ENCODE measurements at regions not wholly inside any gene's neighbourhood (a gene's known extent, or its start where the extent isn't known, plus 50 kb on each side); places are given as distances from the start of the nearest gene placed in this dataset.

- Histone ChIP-seq H3K36me3 (ENCODE audit: insufficient read depth, low read length) (no peaks in the 10 kb centered on the region), H3K9me3 (ENCODE audit: low read length) (no peaks in the 10 kb centered on the region), H2AFZ (ENCODE audit: low read depth, low read length) (no peak overlapping the region), H3F3A (ENCODE audit: insufficient read depth, low read length, poor library complexity, severe bottlenecking) (no peaks in the 10 kb centered on the region), H3K27ac (ENCODE audit: low read length) (no peak overlapping the region), H3K4me3 (ENCODE audit: low read length) (no peak overlapping the region), H3K4me2 (ENCODE audit: low read length) (no peak overlapping the region), H4K20me1 (ENCODE audit: insufficient read depth) (no peaks in the 10 kb centered on the region), H3K27me3 (ENCODE audit: insufficient read depth, low read depth, low read length) (no peaks in the 10 kb centered on the region), H3K9me2 (ENCODE audit: insufficient read depth, low read length) (no peaks in the 10 kb centered on the region), H3K9ac (ENCODE audit: low read length) (no peak overlapping the region), H3K79me2 (replicated peaks; ENCODE audit: insufficient read depth, low read length) (no peaks in the 10 kb centered on the region)
- TF ChIP-seq EZH2 (IDR thresholded peaks at IDR 0.05; ENCODE audit: borderline replicate concordance, insufficient read depth, low read length, poor library complexity, severe bottlenecking): no peak
- TF ChIP-seq TAF1 (IDR thresholded peaks at IDR 0.05; ENCODE audit: low read depth): no peak
- TF ChIP-seq EP300 (conservative IDR thresholded peaks at IDR 0.05; ENCODE audit: poor library complexity, severe bottlenecking): no peak
- TF ChIP-seq SMC3 (conservative IDR thresholded peaks at IDR 0.05; ENCODE audit: poor library complexity): peak; percentile 86
- no peak for TF ChIP-seq REST (IDR thresholded peaks at IDR 0.05; ENCODE audit: borderline replicate concordance)
- peak; percentile 90 for TF ChIP-seq CTCF (IDR thresholded peaks at IDR 0.05; ENCODE audit: poor library complexity, severe bottlenecking)
- peak; percentile 80 for TF ChIP-seq RAD21 (conservative IDR thresholded peaks at IDR 0.05)
- TF ChIP-seq MXI1 (conservative IDR thresholded peaks at IDR 0.05; ENCODE audit: poor library complexity, severe bottlenecking): no peak
- no peak for TF ChIP-seq POLR2AphosphoS5 (IDR thresholded peaks at IDR 0.05)
Measured at GRCh38 chr15:38690719-38691332, 126.2 kb upstream of the RASGRP1 start.

GRCh38 chr15:38691377-38691776 is 126.8 kb upstream of the RASGRP1 start:
- Histone ChIP-seq H3K36me3 (ENCODE audit: insufficient read depth, low read length) (no peaks in the 10 kb centered on the region), H3K9ac (ENCODE audit: low read length) (no peak overlapping the region), H3K27me3 (ENCODE audit: insufficient read depth, low read depth, low read length) (no peaks in the 10 kb centered on the region), H3K4me2 (ENCODE audit: low read length) (no peak overlapping the region), H3K9me2 (ENCODE audit: insufficient read depth, low read length) (no peaks in the 10 kb centered on the region), H3K4me3 (ENCODE audit: low read length) (no peak overlapping the region), H3K27ac (ENCODE audit: low read length) (no peak overlapping the region), H4K20me1 (ENCODE audit: insufficient read depth) (no peaks in the 10 kb centered on the region), H3K9me3 (ENCODE audit: low read length) (no peaks in the 10 kb centered on the region), H3K79me2 (replicated peaks; ENCODE audit: insufficient read depth, low read length) (no peaks in the 10 kb centered on the region), H2AFZ (ENCODE audit: low read depth, low read length) (no peak overlapping the region), H3F3A (ENCODE audit: insufficient read depth, low read length, poor library complexity, severe bottlenecking) (no peaks in the 10 kb centered on the region)
- TF ChIP-seq MXI1 (conservative IDR thresholded peaks at IDR 0.05; ENCODE audit: poor library complexity, severe bottlenecking) (no peak), TAF1 (IDR thresholded peaks at IDR 0.05; ENCODE audit: low read depth) (no peak), RAD21 (conservative IDR thresholded peaks at IDR 0.05) (no peak), SMC3 (conservative IDR thresholded peaks at IDR 0.05; ENCODE audit: poor library complexity) (no peak), POLR2AphosphoS5 (IDR thresholded peaks at IDR 0.05) (no peak), EP300 (conservative IDR thresholded peaks at IDR 0.05; ENCODE audit: poor library complexity, severe bottlenecking) (no peak), EZH2 (IDR thresholded peaks at IDR 0.05; ENCODE audit: borderline replicate concordance, insufficient read depth, low read length, poor library complexity, severe bottlenecking) (no peak), REST (IDR thresholded peaks at IDR 0.05; ENCODE audit: borderline replicate concordance) (no peak), CTCF (IDR thresholded peaks at IDR 0.05; ENCODE audit: poor library complexity, severe bottlenecking) (no peak)
